Heart right ventricle (tissue), 16 donors: ENCODE measurements at regions not wholly inside any gene's neighbourhood (a gene's known extent, or its start where the extent isn't known, plus 50 kb on each side); places are given as distances from the start of the nearest gene placed in this dataset.
A peak's percentile ranks its signal among the peaks of the same experiment; 100 is the strongest.

Source experiments
- ATAC-seq, 8 donors: fragments of 200-7000 bp; cut with Tn5 transposase; one replicate each; pipeline ENCODE4 v1.9.1; 2020; ENCODE audit warnings: mild to moderate bottlenecking in 8 of 8, moderate library complexity in 8 of 8, moderate number of reproducible peaks in 1 of 8
- DNase-seq, 2 donors: peaks; one replicate each; pipeline ENCODE4 v3.0.0-alpha.2; 2020
- H3K27ac ChIP-seq, 10 donors: fragments of 200-600 bp; sonication (generic) in 2 of 10; one replicate each; pipeline versions ENCODE4 v1.5.0 to v1.8.0; 2020 to 2022; ENCODE audit warnings: mild to moderate bottlenecking in 3 of 10
- H3K27me3 ChIP-seq, 7 donors: fragments of 200-600 bp; one replicate each; pipeline ENCODE4 v1.8.0; 2021 to 2022; ENCODE audit warnings: mild to moderate bottlenecking in 2 of 7
- H3K36me3 ChIP-seq, 9 donors: fragments of 200-600 bp; sonication (generic) in 1 of 9; one replicate each; pipeline versions ENCODE4 v1.5.0 to v1.8.0; 2020 to 2022; ENCODE audit warnings: mild to moderate bottlenecking in 2 of 9
- H3K4me1 ChIP-seq, 9 donors: fragments of 200-600 bp; sonication (generic) in 1 of 9; one replicate each; pipeline versions ENCODE4 v1.5.0 to v1.8.0; 2020 to 2022; ENCODE audit warnings: mild to moderate bottlenecking in 4 of 9
- H3K4me3 ChIP-seq, 10 donors: fragments of 200-600 bp; sonication (generic) in 2 of 10; one replicate each; pipeline versions ENCODE4 v1.5.0 to v1.8.0; 2020 to 2022; ENCODE audit warnings: mild to moderate bottlenecking in 7 of 10, moderate library complexity in 2 of 10
- H3K9me3 ChIP-seq, 11 donors: fragments of 200-600 bp in 10 of 11; sonication (generic) in 2 of 11; one replicate each; pipeline versions ENCODE4 v1.5.0 to v1.8.0; 2013 to 2022; ENCODE audit warnings: mild to moderate bottlenecking in 2 of 11, control low read depth in 1 of 11, moderate library complexity in 1 of 11
- CTCF ChIP-seq, 9 donors: fragments of 200-600 bp; sonication (generic) in 2 of 9; IDR thresholded peaks; one replicate each; pipeline versions ENCODE4 v1.5.0 to v1.8.0; 2021 to 2022; ENCODE audit warnings: antibody characterized with exemption in 9 of 9, mild to moderate bottlenecking in 5 of 9, moderate library complexity in 1 of 9
- WGBS, 2 donors: extraction: QIAGEN DNeasy Blood & Tissue Kit; methylation state at CpG; one replicate each; pipeline ENCODE4 v1.1.7; 2013; ENCODE audit warnings: inconsistent platforms in 1 of 2; 5-methylcytosine and 5-hydroxymethylcytosine counted together
- intact Hi-C, 10 donors: fragments of 100-400 bp; cut with DNase I; formaldehyde crosslinking; loops; one replicate each; pipeline versions ENCODE4 v1.11.1 to v1.14.2; 2022
- donor health status: Arrhythmogenic right ventricular cardiomyopathy.
- donor health status: ischemic (EF 13 %, LVEDD 7.1; RV severe dilation, severe dysfunction).
- donor health status: healthy with polysubstance abuse.
- donor health status: DM: no; HTN: yes; CAD: no.
- donor health status: DM: no; HTN: no; CAD: no.
- donor health status: ischemic (EF 25% LVEDD 6.9; RV normal size, moderate dysfunction).
- donor health status: ischemic (EF 25% LVEDD 5.7; RV mildly dilated, moderate dysfunction).
- donor health status: healthy.
- donor health status: DM: yes; HTN: yes; CAD: no.
- donor health status: Ischemic cardiomyopathy.
- donor health status: ischemic (EF 35%, LVEDD 5.7; RV mildly dilated, moderate dysfunction).
- donor health status: nonischemic (EF 11% LVEDD 7.7; RV severe dilation, severe dysfunction).
- donor health status: DM: yes; HTN: yes; CAD: no.
- donor health status: PGD.
- donor health status: ischemic (EF 29% LVEDD 5.4; RV normal size, mild dysfunction).
- donor health status: nonischemic (EF 23%, LVEDD 6.1; RV moderate dilation, normal function).

GRCh38 chr13:48583859-48584311 is 51.0 kb upstream of the RCBTB2 start:
- ATAC-seq (no peak), DNase-seq (no peak)
- Histone ChIP-seq H3K4me3 (no peak overlapping the region), H3K9me3 (peaks cover 0 to 7% (median 0%) of the 10 kb centered on the region in 11 donors), H3K36me3 (no peaks in the 10 kb centered on the region), H3K27me3 (no peaks in the 10 kb centered on the region), H3K27ac (peak overlapping the region in 1 of 10 donors; percentile 62), H3K4me1 (peaks cover 3 to 60% (median 49%) of the 10 kb centered on the region in 9 donors)
- WGBS, 2 donors, result 59 to 66% methylated on average over 3 of the region's 3 CpGs
- TF ChIP-seq CTCF (IDR thresholded peaks at IDR 0.05), result no peak
- intact Hi-C loops, result loop anchor here in 8 of 10 donors (5.0 to 10.0 kb wide), 9 partner anchors 52 to 549 kb away; partner anchors contain the start of genes ITM2B (in 1 of the 8), NUDT15 (in 1 of the 8) and RCBTB2 (in 1 of the 8)

GRCh38 chr13:48585456-48585840 is 52.6 kb upstream of the RCBTB2 start:
- Histone ChIP-seq H3K36me3 (no peaks in the 10 kb centered on the region), H3K9me3 (peaks cover 0 to 7% (median 0%) of the 10 kb centered on the region in 11 donors), H3K27ac (peak overlapping the region in 8 of 10 donors; percentile 36 to 79 (median 54)), H3K4me3 (no peak overlapping the region), H3K27me3 (no peaks in the 10 kb centered on the region), H3K4me1 (peaks cover 3 to 51% (median 37%) of the 10 kb centered on the region in 9 donors)
- WGBS, 2 donors, result 13 to 28% methylated on average over 2 of the region's 2 CpGs
- DNase-seq (peak in 1 of 2 donors; percentile 42), ATAC-seq (peak; percentile 56 to 87 (median 76))
- intact Hi-C loops, result loop anchor here in 8 of 10 donors (5.0 to 10.0 kb wide), 7 partner anchors 81 to 551 kb away; partner anchors contain the start of genes ITM2B (in 1 of the 8) and NUDT15 (in 1 of the 8)
- TF ChIP-seq CTCF (IDR thresholded peaks at IDR 0.05), result no peak

GRCh38 chr13:48586591-48587103 is 53.8 kb upstream of the RCBTB2 start:
- Histone ChIP-seq H3K27ac (peak overlapping the region in 9 of 10 donors; percentile 19 to 79 (median 50)), H3K27me3 (no peaks in the 10 kb centered on the region), H3K36me3 (no peaks in the 10 kb centered on the region), H3K4me1 (peaks cover 3 to 45% (median 36%) of the 10 kb centered on the region in 9 donors), H3K9me3 (peaks cover 0 to 7% (median 0%) of the 10 kb centered on the region in 11 donors), H3K4me3 (no peak overlapping the region)
- WGBS, 2 donors, result 6 to 7% methylated on average over 5 of the region's 5 CpGs
- DNase-seq, result peak; percentile 51 to 63
- ATAC-seq, result peak; percentile 66 to 86 (median 80)
- intact Hi-C loops, result loop anchor here in 8 of 10 donors (5.0 to 10.0 kb wide), 7 partner anchors 82 to 552 kb away; partner anchors contain the start of genes ITM2B (in 1 of the 8) and NUDT15 (in 1 of the 8)
- no peak for TF ChIP-seq CTCF (IDR thresholded peaks at IDR 0.05)

- Histone ChIP-seq H3K27ac (no peak overlapping the region), H3K4me3 (no peak overlapping the region), H3K9me3 (peaks cover 0 to 7% (median 0%) of the 10 kb centered on the region in 11 donors), H3K4me1 (peaks cover 3 to 45% (median 36%) of the 10 kb centered on the region in 9 donors), H3K27me3 (no peaks in the 10 kb centered on the region), H3K36me3 (no peaks in the 10 kb centered on the region)
- no peak for ATAC-seq
- 97 to 100% methylated on average over 2 of the region's 2 CpGs for WGBS, 2 donors
- no peak for TF ChIP-seq CTCF (IDR thresholded peaks at IDR 0.05)
- intact Hi-C loops, result loop anchor here in 8 of 10 donors (5.0 to 10.0 kb wide), 7 partner anchors 83 to 553 kb away; partner anchors contain the start of genes ITM2B (in 1 of the 8) and NUDT15 (in 1 of the 8)
- DNase-seq, result no peak
These were observed 55.2 kb upstream of the RCBTB2 start for GRCh38 chr13:48588120-48588519.
